Erythroblast (primary cell): ENCODE measurements at regions not wholly inside any gene's neighbourhood (a gene's known extent, or its start where the extent isn't known, plus 50 kb on each side); places are given as distances from the start of the nearest gene placed in this dataset.

Source experiments
- GATA1 ChIP-seq: IDR thresholded peaks from 2 replicates; pipeline ENCODE4 v1.6.1; 2011; ENCODE audit warnings: low read depth, mild to moderate bottlenecking, control low read depth, low read length, moderate library complexity
- POLR2A ChIP-seq: IDR thresholded peaks from 2 replicates; pipeline ENCODE4 v1.6.1; 2011; ENCODE audit warnings: mild to moderate bottlenecking, low read length

GRCh38 chr4:127145006-127145540 is 487.7 kb upstream of the INTU start:
- TF ChIP-seq POLR2A, result no peak
- TF ChIP-seq GATA1, result no peak
